ENCODE measurements at regions not wholly inside any gene's neighbourhood (a gene's known extent, or its start where the extent isn't known, plus 50 kb on each side); places are given as distances from the start of the nearest gene placed in this dataset.

DNA sequence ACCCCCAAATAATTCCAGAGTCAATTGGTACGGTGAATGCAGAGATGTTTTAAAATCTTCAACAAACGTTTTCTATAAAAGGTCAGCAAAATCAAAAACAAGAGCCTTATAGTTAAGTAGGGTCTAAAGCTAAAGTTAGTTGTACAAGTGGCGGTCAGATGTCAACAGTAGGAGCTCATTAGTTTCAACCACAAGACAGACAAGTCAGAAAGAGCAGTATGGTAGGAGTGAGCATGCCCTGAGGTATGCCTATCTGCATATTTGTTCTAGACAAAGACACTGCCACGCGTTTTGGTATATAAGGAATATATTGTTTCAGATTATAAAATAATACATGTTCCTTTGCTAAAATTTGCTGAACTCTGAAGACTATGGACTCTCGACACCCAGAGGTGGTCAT is 431.5 kb upstream of the KIF2B start:
- TF ChIP-seq EZH2 (IDR thresholded peaks at IDR 0.05; ENCODE audit: borderline replicate concordance, low read length), result no peak
- no peak for TF ChIP-seq CTCF (IDR thresholded peaks at IDR 0.05; ENCODE audit: low read length)

Measured in OCI-LY1 (cell line).